Stomach (tissue), 8 donors: ENCODE measurements at regions not wholly inside any gene's neighbourhood (a gene's known extent, or its start where the extent isn't known, plus 50 kb on each side); places are given as distances from the start of the nearest gene placed in this dataset.

Source experiments
- DNase-seq, 2 donors: peaks; one replicate each; pipeline versions ENCODE4 v3.0.0 to v3.0.0-alpha.2; 2013 to 2019
- H3K27ac ChIP-seq, 5 donors: fragments of 200-600 bp in 4 of 5; sonication (generic) in 4 of 5; one replicate each; pipeline ENCODE4 v1.5.1; 2013 to 2019; ENCODE audit warnings: mild to moderate bottlenecking in 1 of 5, moderate library complexity in 1 of 5
- H3K27me3 ChIP-seq, 3 donors: fragments of 200-600 bp; sonication (generic); one replicate each; pipeline ENCODE4 v1.5.1; 2017 to 2019; ENCODE audit warnings: mixed run types in 1 of 3
- H3K36me3 ChIP-seq, 4 donors: fragments of 200-600 bp; sonication (generic); 1 replicate in 3 of 4; 2 replicates in 1 of 4; pipeline ENCODE4 v1.5.1; 2016 to 2019
- H3K4me1 ChIP-seq, 4 donors: fragments of 200-600 bp; sonication (generic); one replicate each; pipeline ENCODE4 v1.5.1; 2016 to 2019
- H3K4me3 ChIP-seq, 4 donors: fragments of 200-600 bp; sonication (generic) in 3 of 4; one replicate each; pipeline ENCODE4 v1.5.1; 2016 to 2019; ENCODE audit warnings: mild to moderate bottlenecking in 1 of 4
- H3K9me3 ChIP-seq, 4 donors: fragments of 200-600 bp; sonication (generic); one replicate each; pipeline ENCODE4 v1.5.1; 2016 to 2019
- CTCF ChIP-seq, 7 experiments: fragments of 450-650 bp in 4 of 7; fragments of 200-600 bp in 3 of 7; sonication (generic) in 3 of 7; IDR thresholded peaks; one replicate each; pipeline ENCODE4 v1.5.1; 2016 to 2019; ENCODE audit warnings: antibody characterized with exemption in 7 of 7, control low read depth in 2 of 7, mild to moderate bottlenecking in 1 of 7
- EP300 ChIP-seq: sonication (generic); formaldehyde crosslinking; IDR thresholded peaks from one replicate; pipeline ENCODE4 v1.6.1; 2017; ENCODE audit warnings: antibody characterized with exemption
- POLR2A ChIP-seq, 4 donors: fragments of 450-650 bp; IDR thresholded peaks; one replicate each; pipeline ENCODE4 v1.6.1; 2016; ENCODE audit warnings: antibody characterized with exemption in 4 of 4, control low read depth in 2 of 4, mild to moderate bottlenecking in 1 of 4, moderate library complexity in 1 of 4
- POLR2AphosphoS5 ChIP-seq, 3 donors: sonication (generic); formaldehyde crosslinking; IDR thresholded peaks; one replicate each; pipeline ENCODE4 v1.6.1; 2016; ENCODE audit warnings: antibody characterized with exemption in 3 of 3
- WGBS, 5 donors: extraction: QIAGEN DNeasy Blood & Tissue Kit in 3 of 5; methylation state at CpG; one replicate each; pipeline versions ENCODE4 v1.1.5 to v1.1.7; 2013 to 2018; 5-methylcytosine and 5-hydroxymethylcytosine counted together
- intact Hi-C: fragments of 100-400 bp; cut with DNase I; formaldehyde crosslinking; loops from one replicate; pipeline ENCODE4 v1.15.1; 2023; ENCODE audit warnings: low total_unique reads
- donor health status: healthy with polysubstance abuse.
- donor health status: Bipolar disorder and iron deficiency.
- donor health status: healthy.

GRCh38 chr2:33891616-33892015 lies 292.5 kb upstream of the FAM98A start:
- 9 to 46% (median 11%) methylated on average over 4 of the region's 4 CpGs for WGBS, 5 donors
- Histone ChIP-seq H3K27ac (no peak overlapping the region), H3K27me3 (no peaks in the 10 kb centered on the region), H3K4me1 (peaks cover 0 to 12% (median 0%) of the 10 kb centered on the region in 4 donors), H3K4me3 (no peak overlapping the region), H3K36me3 (no peaks in the 10 kb centered on the region), H3K9me3 (no peaks in the 10 kb centered on the region)
- intact Hi-C loops: no loop called here
- peak; percentile 2 to 36 for DNase-seq
- TF ChIP-seq POLR2AphosphoS5 (IDR thresholded peaks at IDR 0.05) (no peak), CTCF (IDR thresholded peaks at IDR 0.05) (no peak), EP300 (no peak), POLR2A (IDR thresholded peaks at IDR 0.05) (no peak)

- WGBS, 5 donors: 97 to 99% (median 98%) methylated on average over 6 of the region's 6 CpGs
- no peaks in the 10 kb centered on the region for H3K36me3 ChIP-seq
Measured at GRCh38 chr2:33890686-33891085, 291.6 kb upstream of the FAM98A start.

GRCh38 chr2:33877348-33878016 lies 278.4 kb upstream of the FAM98A start:
- H3K9me3 ChIP-seq: no peaks in the 10 kb centered on the region
- TF ChIP-seq POLR2A (IDR thresholded peaks at IDR 0.05): no peak
- no peak for TF ChIP-seq CTCF (IDR thresholded peaks at IDR 0.05)
- TF ChIP-seq POLR2AphosphoS5 (IDR thresholded peaks at IDR 0.05): no peak
- no peak for TF ChIP-seq EP300
- intact Hi-C loops: no loop called here
- H3K4me3 ChIP-seq: no peak overlapping the region
- WGBS, 5 donors: 20 to 33% (median 28%) methylated on average over 6 of the region's 6 CpGs
- H3K4me1 ChIP-seq: peaks cover 0 to 9% (median 6%) of the 10 kb centered on the region in 4 donors
- no peaks in the 10 kb centered on the region for H3K36me3 ChIP-seq
- no peak for DNase-seq
- no peaks in the 10 kb centered on the region for H3K27me3 ChIP-seq
- H3K27ac ChIP-seq: no peak overlapping the region

More at GRCh38 chr2:33890686-33891085, 291.6 kb upstream of the FAM98A start:
- intact Hi-C loops: no loop called here
- Histone ChIP-seq H3K4me1 (peaks cover 0 to 12% (median 0%) of the 10 kb centered on the region in 4 donors), H3K27me3 (no peaks in the 10 kb centered on the region), H3K4me3 (no peak overlapping the region), H3K27ac (no peak overlapping the region), H3K9me3 (no peaks in the 10 kb centered on the region)
- DNase-seq: no peak
- TF ChIP-seq POLR2AphosphoS5 (IDR thresholded peaks at IDR 0.05) (no peak), EP300 (no peak), POLR2A (IDR thresholded peaks at IDR 0.05) (no peak)

GRCh38 chr2:33873076-33873605 lies 274.0 kb upstream of the FAM98A start:
- DNase-seq: no peak
- no peaks in the 10 kb centered on the region for H3K27me3 ChIP-seq
- intact Hi-C loops: no loop called here
- 64 to 92% (median 80%) methylated on average over 1 of the region's 1 CpG for WGBS, 5 donors
- H3K36me3 ChIP-seq: no peaks in the 10 kb centered on the region
- H3K4me1 ChIP-seq: peaks cover 0 to 7% (median 5%) of the 10 kb centered on the region in 4 donors
- H3K4me3 ChIP-seq: no peak overlapping the region
- TF ChIP-seq POLR2AphosphoS5 (IDR thresholded peaks at IDR 0.05): no peak
- no peak for TF ChIP-seq POLR2A (IDR thresholded peaks at IDR 0.05)
- no peak for TF ChIP-seq EP300
- no peak for TF ChIP-seq CTCF (IDR thresholded peaks at IDR 0.05)
- H3K27ac ChIP-seq: no peak overlapping the region
- peaks cover 0 to 12% (median 9%) of the 10 kb centered on the region in 4 donors for H3K9me3 ChIP-seq
